SK-N-MC (cell line): ENCODE measurements at regions not wholly inside any gene's neighbourhood (a gene's known extent, or its start where the extent isn't known, plus 50 kb on each side); places are given as distances from the start of the nearest gene placed in this dataset.

Source experiments
- EZH2 ChIP-seq: fragments of 200-600 bp; sonication (generic); IDR thresholded peaks from one replicate; pipeline ENCODE4 v1.6.1; 2017; ENCODE audit warnings: antibody characterized with exemption
- POLR2AphosphoS5 ChIP-seq: IDR thresholded peaks from 2 replicates; pipeline ENCODE4 v1.6.1; 2012; ENCODE audit warnings: mild to moderate bottlenecking, low read depth, low read length, borderline replicate concordance

- no peak for TF ChIP-seq POLR2AphosphoS5
- TF ChIP-seq EZH2, result no peak
Observed at GRCh38 chr10:44697116-44697515, 214.0 kb upstream of the TMEM72 start.
